ENCODE measurements at regions not wholly inside any gene's neighbourhood (a gene's known extent, or its start where the extent isn't known, plus 50 kb on each side); places are given as distances from the start of the nearest gene placed in this dataset.
A peak's percentile ranks its signal among the peaks of the same experiment; 100 is the strongest.
"Not testable (repeated sequence)": the region's sequence is repeated elsewhere in the genome, so short reads cannot be mapped to it uniquely, and the experiment has no call there.

GRCh38 chr13:70223911-70224310 is 115.7 kb upstream of the KLHL1 start:
- TF ChIP-seq EZH2phosphoT487 (conservative IDR thresholded peaks at IDR 0.05; ENCODE audit: low read length): no peak
- no peak for TF ChIP-seq CTCF (IDR thresholded peaks at IDR 0.05; ENCODE audit: insufficient read depth, low read length, poor library complexity, severe bottlenecking)
- Histone ChIP-seq H3F3A (ENCODE audit: insufficient read depth) (no peaks in the 10 kb centered on the region), H3K27me3 (ENCODE audit: low read length) (no peaks in the 10 kb centered on the region), H3K36me3 (ENCODE audit: low read length) (no peaks in the 10 kb centered on the region), H3K4me3 (ENCODE audit: insufficient read depth, low read length, poor library complexity, severe bottlenecking) (no peak overlapping the region), H2AFZ (ENCODE audit: low read depth, low read length, severe bottlenecking) (no peak overlapping the region), H3K9ac (ENCODE audit: low read length) (no peak overlapping the region), H3K27ac (ENCODE audit: low read depth, low read length) (no peak overlapping the region), H3K9me2 (replicated peaks; ENCODE audit: insufficient read depth, low read length) (no peaks in the 10 kb centered on the region), H3K9me3 (ENCODE audit: insufficient read depth, low read length) (no peaks in the 10 kb centered on the region), H3K79me2 (ENCODE audit: insufficient read depth, low read length) (no peaks in the 10 kb centered on the region), H4K20me1 (ENCODE audit: low read depth, low read length) (no peaks in the 10 kb centered on the region), H3K4me2 (ENCODE audit: low read depth, low read length, poor library complexity, severe bottlenecking) (no peak overlapping the region)

DNA sequence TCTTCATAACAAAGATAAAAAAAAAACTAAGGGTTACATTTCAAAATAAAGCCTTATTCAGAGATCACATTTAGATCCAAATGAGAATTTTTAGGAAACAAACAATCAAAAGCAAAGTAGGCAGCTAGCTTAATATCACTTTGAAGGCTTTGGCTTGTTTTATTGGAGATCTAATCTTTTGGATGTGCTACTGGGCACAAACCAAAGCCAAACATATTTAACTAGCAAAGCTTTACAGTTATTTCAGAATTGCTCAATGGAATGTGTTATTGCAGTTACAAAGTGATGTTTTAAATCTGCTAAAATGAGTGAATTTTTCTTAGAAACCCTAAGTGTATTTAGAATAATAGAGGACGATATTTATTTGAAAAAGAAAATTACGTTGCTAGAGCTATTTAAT is 114.7 kb upstream of the KLHL1 start:
- Histone ChIP-seq H3K79me2 (ENCODE audit: insufficient read depth, low read length) (no peaks in the 10 kb centered on the region), H3K9ac (ENCODE audit: low read length) (no peak overlapping the region), H4K20me1 (ENCODE audit: low read depth, low read length) (no peaks in the 10 kb centered on the region), H3K9me3 (ENCODE audit: insufficient read depth, low read length) (no peaks in the 10 kb centered on the region), H3K4me3 (ENCODE audit: insufficient read depth, low read length, poor library complexity, severe bottlenecking) (no peak overlapping the region), H2AFZ (ENCODE audit: low read depth, low read length, severe bottlenecking) (peak overlapping the region; percentile 47), H3K36me3 (ENCODE audit: low read length) (no peaks in the 10 kb centered on the region), H3F3A (ENCODE audit: insufficient read depth) (no peaks in the 10 kb centered on the region), H3K27ac (ENCODE audit: low read depth, low read length) (no peak overlapping the region), H3K4me2 (ENCODE audit: low read depth, low read length, poor library complexity, severe bottlenecking) (no peak overlapping the region), H3K27me3 (ENCODE audit: low read length) (no peaks in the 10 kb centered on the region), H3K9me2 (replicated peaks; ENCODE audit: insufficient read depth, low read length) (no peaks in the 10 kb centered on the region)
- TF ChIP-seq CTCF (IDR thresholded peaks at IDR 0.05; ENCODE audit: insufficient read depth, low read length, poor library complexity, severe bottlenecking): no peak
- TF ChIP-seq EZH2phosphoT487 (conservative IDR thresholded peaks at IDR 0.05; ENCODE audit: low read length): no peak

GRCh38 chr13:70218618-70219017 is 110.4 kb upstream of the KLHL1 start:
- Histone ChIP-seq H4K20me1 (ENCODE audit: low read depth, low read length) (no peaks in the 10 kb centered on the region), H3K27me3 (ENCODE audit: low read length) (no peaks in the 10 kb centered on the region), H3F3A (ENCODE audit: insufficient read depth) (no peaks in the 10 kb centered on the region), H3K9me2 (replicated peaks; ENCODE audit: insufficient read depth, low read length) (no peaks in the 10 kb centered on the region), H2AFZ (ENCODE audit: low read depth, low read length, severe bottlenecking) (no peak overlapping the region), H3K4me3 (ENCODE audit: insufficient read depth, low read length, poor library complexity, severe bottlenecking) (no peak overlapping the region), H3K9ac (ENCODE audit: low read length) (no peak overlapping the region), H3K9me3 (ENCODE audit: insufficient read depth, low read length) (no peaks in the 10 kb centered on the region), H3K79me2 (ENCODE audit: insufficient read depth, low read length) (no peaks in the 10 kb centered on the region), H3K4me2 (ENCODE audit: low read depth, low read length, poor library complexity, severe bottlenecking) (no peak overlapping the region), H3K36me3 (ENCODE audit: low read length) (no peaks in the 10 kb centered on the region), H3K27ac (ENCODE audit: low read depth, low read length) (no peak overlapping the region)
- TF ChIP-seq EZH2phosphoT487 (conservative IDR thresholded peaks at IDR 0.05; ENCODE audit: low read length) (no peak), CTCF (IDR thresholded peaks at IDR 0.05; ENCODE audit: insufficient read depth, low read length, poor library complexity, severe bottlenecking) (no peak)

DNA sequence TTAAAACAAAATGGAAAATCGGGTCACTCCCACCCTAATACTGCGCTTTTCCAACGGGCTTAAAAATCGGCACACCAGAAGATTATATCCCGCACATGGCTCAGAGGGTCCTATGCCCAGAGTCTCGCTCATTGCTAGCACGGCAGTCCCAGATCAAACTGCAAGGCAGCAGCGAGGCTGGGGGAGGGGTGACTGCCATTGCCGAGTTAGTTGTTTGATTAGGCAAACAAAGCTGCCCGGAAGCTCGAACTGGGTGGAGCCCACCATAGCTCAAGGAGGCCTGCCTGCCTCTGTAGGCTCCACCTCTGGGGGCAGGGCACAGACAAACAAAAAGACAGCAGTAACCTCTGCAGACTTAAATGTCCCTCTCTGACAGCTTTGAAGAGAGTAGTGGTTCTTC is 100.7 kb upstream of the KLHL1 start:
- H2AFZ ChIP-seq (ENCODE audit: low read depth, low read length, severe bottlenecking); H3K4me3 ChIP-seq (ENCODE audit: insufficient read depth, low read length, poor library complexity, severe bottlenecking); H3K36me3 ChIP-seq (ENCODE audit: low read length): not testable (repeated sequence)

More for the DNA sequence above, 100.7 kb upstream of the KLHL1 start:
- not testable (repeated sequence) for H3K9ac ChIP-seq (ENCODE audit: low read length); H4K20me1 ChIP-seq (ENCODE audit: low read depth, low read length); H3K27me3 ChIP-seq (ENCODE audit: low read length); H3F3A ChIP-seq (ENCODE audit: insufficient read depth); H3K9me2 ChIP-seq (replicated peaks; ENCODE audit: insufficient read depth, low read length); H3K27ac ChIP-seq (ENCODE audit: low read depth, low read length); H3K4me2 ChIP-seq (ENCODE audit: low read depth, low read length, poor library complexity, severe bottlenecking); H3K79me2 ChIP-seq (ENCODE audit: insufficient read depth, low read length)
- peaks cover 13% of the 10 kb centered on the region; the same call in 1 of the 2 replicates for H3K9me3 ChIP-seq (ENCODE audit: insufficient read depth, low read length)
